ENCODE measurements at regions not wholly inside any gene's neighbourhood (a gene's known extent, or its start where the extent isn't known, plus 50 kb on each side); places are given as distances from the start of the nearest gene placed in this dataset.

- Histone ChIP-seq H3K4me3 (ENCODE audit: low read depth in 1 of 3, low read length in 3 of 3) (no peak overlapping the region), H3K27me3 (ENCODE audit: control insufficient read depth in 4 of 4, insufficient read depth in 4 of 4, low read length in 3 of 4) (peaks cover 0 to 2% (median 0%) of the 10 kb centered on the region in 4 donors), H3K27ac (ENCODE audit: low read depth in 1 of 2, low read length in 2 of 2) (no peak overlapping the region), H3K9me3 (ENCODE audit: control insufficient read depth in 4 of 4, low read length in 3 of 4) (no peaks in the 10 kb centered on the region), H3K4me1 (ENCODE audit: control insufficient read depth in 4 of 4, insufficient read depth in 4 of 4, low read length in 3 of 4) (no peaks in the 10 kb centered on the region), H3K36me3 (ENCODE audit: control insufficient read depth in 4 of 4, insufficient read depth in 3 of 4, low read depth in 1 of 4, low read length in 3 of 4) (no peaks in the 10 kb centered on the region), H3K9ac (ENCODE audit: low read depth in 1 of 2, low read length in 2 of 2) (no peak overlapping the region)
- no peak for TF ChIP-seq REST (IDR thresholded peaks at IDR 0.05)
- TF ChIP-seq ATF3 (IDR thresholded peaks at IDR 0.05): no peak
- TF ChIP-seq FOXA1 (IDR thresholded peaks at IDR 0.05): no peak
- no peak for TF ChIP-seq CTCF (IDR thresholded peaks at IDR 0.05; ENCODE audit: low read depth, low read length, missing input control)
- no peak for TF ChIP-seq JUND (IDR thresholded peaks at IDR 0.05)
- no peak for TF ChIP-seq ZBTB33 (IDR thresholded peaks at IDR 0.05)
- TF ChIP-seq HNF4A (conservative IDR thresholded peaks at IDR 0.05): no peak
- no peak for DNase-seq (ENCODE audit: low spot score)
- WGBS: 74% methylated on average over 3 of the region's 3 CpGs
Measured at GRCh38 chr4:137762591-137762990, 230.3 kb upstream of the PCDH18 start.

GRCh38 chr4:137754652-137755471 is 222.6 kb upstream of the PCDH18 start:
- Histone ChIP-seq H3K27ac (ENCODE audit: low read depth in 1 of 2, low read length in 2 of 2) (no peak overlapping the region), H3K27me3 (ENCODE audit: control insufficient read depth in 4 of 4, insufficient read depth in 4 of 4, low read length in 3 of 4) (peaks cover 0 to 2% (median 0%) of the 10 kb centered on the region in 4 donors), H3K36me3 (ENCODE audit: control insufficient read depth in 4 of 4, insufficient read depth in 3 of 4, low read depth in 1 of 4, low read length in 3 of 4) (no peaks in the 10 kb centered on the region), H3K4me1 (ENCODE audit: control insufficient read depth in 4 of 4, insufficient read depth in 4 of 4, low read length in 3 of 4) (no peaks in the 10 kb centered on the region), H3K4me3 (ENCODE audit: low read depth in 1 of 3, low read length in 3 of 3) (no peak overlapping the region), H3K9me3 (ENCODE audit: control insufficient read depth in 4 of 4, low read length in 3 of 4) (no peaks in the 10 kb centered on the region), H3K9ac (ENCODE audit: low read depth in 1 of 2, low read length in 2 of 2) (no peak overlapping the region)
- 33% methylated on average over 1 of the region's 1 CpG for WGBS
- TF ChIP-seq MAX (IDR thresholded peaks at IDR 0.05): no peak
- no peak for TF ChIP-seq ATF3 (IDR thresholded peaks at IDR 0.05)
- TF ChIP-seq HNF4G (IDR thresholded peaks at IDR 0.05): no peak
- TF ChIP-seq REST (IDR thresholded peaks at IDR 0.05): no peak
- TF ChIP-seq GABPA (IDR thresholded peaks at IDR 0.05 in 1 of 2, conservative IDR thresholded peaks at IDR 0.05 in 1 of 2): no peak
- no peak for TF ChIP-seq SP1 (IDR thresholded peaks at IDR 0.05)
- no peak for TF ChIP-seq CTCF (IDR thresholded peaks at IDR 0.05; ENCODE audit: low read depth, low read length, missing input control)
- no peak for TF ChIP-seq YY1 (IDR thresholded peaks at IDR 0.05)
- DNase-seq (ENCODE audit: low spot score): no peak

Measured in liver (tissue), 8 donors.